ENCODE measurements at regions not wholly inside any gene's neighbourhood (a gene's known extent, or its start where the extent isn't known, plus 50 kb on each side); places are given as distances from the start of the nearest gene placed in this dataset.
"Not testable (repeated sequence)": the region's sequence is repeated elsewhere in the genome, so short reads cannot be mapped to it uniquely, and the experiment has no call there.

DNA sequence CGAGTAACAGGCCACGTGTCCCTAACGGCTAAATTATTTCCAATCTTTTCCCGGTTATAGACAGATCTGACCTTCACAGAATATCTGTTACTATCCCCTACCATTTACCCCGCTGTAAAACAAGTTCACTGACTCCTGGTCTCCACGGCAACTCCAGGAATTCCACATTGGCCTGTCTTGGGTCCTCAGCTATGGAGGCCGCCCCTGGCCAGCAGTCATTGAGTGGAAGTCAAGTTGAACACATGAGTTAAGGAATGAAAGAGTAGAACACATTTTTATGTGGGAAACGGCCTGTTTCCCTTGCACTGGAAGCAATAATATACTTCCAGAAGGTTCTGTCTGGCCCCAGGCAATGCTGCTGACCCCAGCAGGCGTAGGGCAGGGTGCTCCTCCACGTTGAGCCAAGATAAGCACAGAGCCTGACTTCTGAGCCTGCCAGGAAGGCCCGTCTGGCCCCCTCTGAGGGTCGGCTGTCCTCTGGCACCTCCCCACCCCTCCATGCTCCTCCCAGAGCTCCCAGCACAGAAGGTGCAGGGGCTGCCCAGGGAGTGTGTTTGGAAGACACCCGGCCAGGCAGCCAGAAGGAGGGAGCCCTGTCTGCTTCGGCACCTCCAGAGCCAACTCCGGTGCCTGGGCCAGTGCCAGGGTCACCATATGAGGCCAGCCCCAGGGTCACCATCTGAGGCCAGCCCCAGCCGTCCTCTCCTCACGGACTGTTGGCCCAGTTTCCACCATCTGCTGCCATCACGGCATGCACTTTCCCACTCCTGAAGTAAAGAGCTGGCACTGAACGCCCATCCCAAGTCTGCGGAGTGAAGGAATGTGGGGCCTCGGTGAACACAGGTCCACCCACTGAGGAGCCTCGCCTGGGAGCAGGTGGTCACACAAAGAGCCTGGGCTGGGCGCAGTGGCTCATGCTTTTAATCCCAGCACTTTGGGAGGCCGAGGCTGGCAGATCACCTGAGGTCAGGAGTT is 813.2 kb downstream of the BRD1 start:
- no peak for DNase-seq (ENCODE audit: low spot score)

DNA sequence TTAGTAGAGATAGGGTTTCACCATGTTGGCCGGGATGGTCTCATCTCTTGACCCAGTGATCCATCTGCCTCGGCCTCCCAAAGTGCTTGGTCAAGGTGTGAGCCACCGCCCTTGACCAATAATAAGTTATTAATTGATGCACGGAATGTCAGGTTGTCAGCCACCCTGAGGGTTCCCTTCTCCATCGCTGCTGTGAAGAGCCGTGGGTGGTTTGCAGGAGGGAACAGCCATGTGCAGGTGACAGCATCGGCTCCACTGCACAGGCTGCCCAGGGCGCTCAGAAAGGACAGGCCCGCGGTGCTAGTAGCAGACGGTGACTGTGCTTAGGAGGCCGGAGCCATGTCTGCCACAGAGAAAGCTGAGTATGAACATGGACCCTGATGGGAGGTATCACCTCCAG is 814.0 kb downstream of the BRD1 start:
- DNase-seq (ENCODE audit: low spot score), result no peak

DNA sequence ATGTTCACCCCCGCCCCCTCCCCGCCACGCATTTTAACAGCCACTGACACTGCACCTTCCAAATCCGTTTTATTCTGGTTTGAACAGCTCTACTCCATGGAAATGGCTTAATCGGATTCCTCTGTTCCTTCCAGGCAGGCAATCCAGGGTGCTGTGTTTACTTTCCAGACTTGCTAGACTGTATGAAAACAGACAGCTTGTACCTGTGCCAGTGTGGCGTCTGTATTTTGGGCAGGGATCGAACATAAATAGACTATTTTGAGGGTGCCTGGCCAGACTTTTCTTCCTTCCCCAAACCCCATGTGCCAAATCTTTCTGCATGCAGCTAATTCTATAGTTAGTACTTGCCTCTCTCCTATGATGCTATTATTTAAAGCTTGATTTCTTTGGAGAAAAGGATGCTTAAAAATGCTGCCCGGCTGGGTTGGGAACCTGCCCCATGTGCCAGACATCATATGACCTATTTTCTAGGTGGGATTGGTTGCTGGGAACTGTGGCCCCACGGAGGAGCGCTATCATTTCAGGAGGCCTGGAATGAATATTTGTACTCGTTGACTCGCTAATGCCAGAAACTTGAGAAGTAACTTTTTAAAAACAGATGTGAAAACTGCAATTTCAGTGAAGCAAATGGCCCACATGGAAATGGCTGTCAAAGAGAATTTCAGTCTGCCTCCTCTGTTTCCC is 814.8 kb downstream of the BRD1 start:
- no peak for DNase-seq (ENCODE audit: low spot score)

DNA sequence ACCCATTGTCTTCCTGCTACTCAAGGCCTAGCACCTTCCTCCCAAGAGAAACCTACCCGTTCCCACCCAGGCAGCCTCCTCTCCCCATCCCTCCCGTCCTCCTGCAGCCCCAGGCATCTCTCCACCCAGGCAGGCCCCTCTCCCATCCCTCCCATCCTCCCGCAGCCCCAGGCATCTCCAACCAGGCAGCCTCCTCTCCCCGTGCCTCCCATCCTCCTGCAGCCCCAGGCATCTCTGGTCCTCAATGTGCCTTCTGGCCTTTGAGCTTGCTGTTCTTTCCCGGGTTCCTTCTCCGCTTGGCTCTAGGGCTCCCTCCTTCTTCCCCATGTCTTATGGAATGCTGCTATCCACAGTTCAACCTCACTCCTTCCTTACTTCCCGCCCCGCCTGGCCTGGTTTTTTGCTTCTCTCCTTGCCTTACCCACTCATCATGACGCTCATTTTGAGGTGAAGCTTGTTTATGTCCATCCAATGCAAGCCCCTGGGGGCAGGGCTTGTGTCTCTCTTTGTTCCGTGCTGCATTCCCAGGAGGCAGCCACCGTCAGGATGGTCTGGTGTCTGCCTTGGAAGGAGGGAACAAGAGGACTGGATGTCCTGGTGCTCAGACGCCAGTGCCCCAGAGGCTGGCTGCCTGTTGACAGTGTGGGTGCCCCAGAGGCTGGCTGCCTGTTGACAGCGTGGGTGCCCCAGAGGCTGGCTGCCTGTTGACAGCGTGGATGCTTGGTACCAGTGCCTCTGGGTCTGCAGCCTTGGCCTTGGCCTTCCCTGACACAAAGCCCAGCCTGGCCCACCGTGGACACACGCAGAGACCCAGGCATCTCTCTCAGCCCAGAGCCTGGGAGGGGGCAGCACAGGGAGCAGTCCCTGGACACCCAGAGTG is 815.7 kb downstream of the BRD1 start:
- DNase-seq (ENCODE audit: low spot score), result no peak

DNA sequence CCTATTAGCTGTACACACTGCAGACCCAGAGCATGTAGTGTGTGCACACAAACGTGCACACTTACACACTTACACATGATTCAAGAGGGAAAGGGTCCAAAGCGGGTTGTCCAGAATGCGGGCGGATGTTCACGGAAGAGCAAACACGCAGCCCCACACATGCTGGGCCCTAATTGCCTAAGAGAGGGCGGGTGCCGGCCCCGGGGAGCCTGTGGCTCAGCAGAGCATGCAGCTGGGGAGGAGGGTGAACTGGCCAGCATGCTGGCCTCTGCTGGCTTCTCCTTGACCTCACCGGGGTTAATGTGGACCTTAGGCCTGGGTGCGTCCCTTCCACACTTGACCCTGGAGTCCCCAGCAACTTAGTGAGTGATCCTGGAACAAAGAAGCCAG is 816.3 kb downstream of the BRD1 start:
- no peak for DNase-seq (ENCODE audit: low spot score)

DNA sequence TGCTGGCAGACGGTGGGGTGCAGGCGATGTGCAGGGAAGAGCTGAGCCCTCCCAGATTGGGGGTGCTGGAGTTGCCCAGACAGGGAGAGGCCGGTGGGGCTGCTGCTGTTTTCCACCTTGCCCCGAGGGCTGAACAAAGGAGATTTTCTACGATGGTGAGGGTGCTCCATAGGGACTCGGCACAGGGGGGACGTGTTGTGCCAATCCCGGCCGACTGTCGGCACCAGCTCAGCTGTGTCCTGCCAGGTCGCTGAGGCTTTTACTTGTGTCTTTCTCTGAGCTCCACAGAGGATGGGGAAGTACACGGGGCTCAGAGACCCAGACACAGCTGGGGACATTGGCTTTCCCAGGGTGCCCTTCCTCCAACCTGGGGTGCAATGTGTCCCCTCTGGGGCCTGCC is 816.8 kb downstream of the BRD1 start:
- DNase-seq (ENCODE audit: low spot score), result no peak

DNA sequence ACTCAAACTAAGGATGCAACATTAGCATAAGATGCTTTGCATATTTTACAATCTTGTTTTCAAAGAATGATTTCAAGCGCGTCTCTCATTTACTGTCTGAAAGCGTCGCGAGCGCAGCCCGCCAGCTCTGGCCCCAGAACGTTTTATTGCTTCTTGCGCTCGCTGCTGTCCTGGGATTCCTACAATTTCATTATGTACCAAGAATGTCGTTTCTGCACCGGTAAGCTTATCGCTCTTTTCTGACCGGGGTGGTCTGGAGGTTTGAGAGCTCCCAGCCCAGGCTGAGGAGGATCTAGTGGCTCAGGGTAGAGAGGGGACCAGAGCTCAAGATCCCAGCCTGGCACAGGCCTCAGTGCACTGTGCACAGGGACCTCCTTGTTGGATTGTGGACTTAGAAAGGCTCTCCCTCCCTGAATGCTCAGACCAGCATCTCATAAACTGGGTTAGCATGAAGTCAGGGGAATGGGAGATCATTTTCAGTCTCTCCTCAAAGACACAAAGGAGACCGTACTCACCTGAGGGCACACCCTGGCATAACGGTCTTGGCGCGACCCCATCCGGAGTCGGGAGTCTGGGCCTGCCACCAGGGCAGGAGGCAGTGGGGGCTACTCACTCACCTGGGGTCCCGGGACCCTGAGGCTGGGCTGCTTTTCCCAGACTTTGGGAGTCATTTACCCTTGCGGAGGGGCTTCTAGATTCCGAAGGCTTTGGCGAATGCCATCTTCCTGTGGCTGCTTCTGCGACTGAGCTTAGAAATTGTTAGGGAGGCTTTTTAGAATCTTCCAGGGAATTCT is 817.4 kb downstream of the BRD1 start:
- DNase-seq (ENCODE audit: low spot score), result no peak

DNA sequence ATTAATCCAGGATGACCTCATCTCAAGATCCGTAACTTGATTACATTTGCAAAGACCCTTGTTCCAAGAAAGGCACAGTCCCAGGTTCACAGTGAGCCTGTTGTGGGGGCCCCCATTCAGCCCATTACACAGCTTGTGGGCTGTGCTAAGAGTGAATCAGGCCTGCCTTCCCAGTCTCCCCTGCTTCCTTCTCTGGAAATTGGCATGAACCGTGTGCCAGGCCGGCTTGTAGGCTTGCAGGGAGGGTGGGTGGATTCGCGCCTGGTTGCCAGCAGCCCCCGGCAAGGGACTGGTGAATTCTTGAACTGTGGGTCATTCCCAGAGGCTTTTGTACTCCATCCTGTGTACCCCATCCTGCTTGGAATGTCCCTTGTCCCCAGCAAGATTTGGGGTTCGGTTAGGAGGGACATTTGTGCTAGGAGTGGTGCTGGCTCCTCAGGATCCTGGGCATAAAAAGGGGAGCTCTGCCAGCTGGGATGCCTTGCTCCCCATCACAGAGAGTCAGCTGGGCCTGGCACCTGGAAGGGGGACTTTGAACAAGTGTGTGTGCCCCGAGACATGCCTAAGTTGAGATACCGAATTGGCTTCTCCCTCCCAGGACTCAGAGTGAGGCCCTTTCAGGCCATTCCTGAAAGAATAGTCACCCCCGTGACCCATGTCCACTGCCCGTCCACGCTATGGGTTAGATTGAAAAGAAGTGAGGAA is 818.2 kb downstream of the BRD1 start:
- no peak for DNase-seq (ENCODE audit: low spot score)

DNA sequence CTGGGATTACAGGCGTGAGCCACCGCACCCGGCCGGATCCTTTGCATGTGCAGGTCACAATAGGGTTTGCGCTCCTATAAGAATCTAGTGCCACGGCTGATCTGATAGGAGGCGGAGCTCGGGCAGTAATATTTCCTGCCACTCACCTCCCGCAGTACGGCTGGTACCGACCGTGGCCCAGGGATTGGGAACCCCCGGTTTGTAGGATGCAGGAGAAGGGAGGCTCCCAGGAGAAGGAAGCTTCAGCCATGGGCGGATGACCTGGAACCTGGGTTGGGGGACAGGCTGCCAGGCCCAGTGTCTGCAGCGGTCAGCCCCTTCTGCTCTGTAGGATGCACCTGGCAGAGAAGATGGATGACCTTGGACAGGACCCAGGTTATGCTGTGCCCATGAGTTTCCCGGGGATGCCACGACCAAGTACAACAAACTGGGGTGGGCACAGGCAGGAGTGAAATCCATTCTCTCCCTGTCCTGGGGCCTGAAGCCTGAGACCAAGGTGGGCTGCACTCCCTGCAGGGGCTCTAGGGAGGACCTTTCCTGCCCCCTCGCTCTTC is 818.9 kb downstream of the BRD1 start:
- no peak for DNase-seq (ENCODE audit: low spot score)

DNA sequence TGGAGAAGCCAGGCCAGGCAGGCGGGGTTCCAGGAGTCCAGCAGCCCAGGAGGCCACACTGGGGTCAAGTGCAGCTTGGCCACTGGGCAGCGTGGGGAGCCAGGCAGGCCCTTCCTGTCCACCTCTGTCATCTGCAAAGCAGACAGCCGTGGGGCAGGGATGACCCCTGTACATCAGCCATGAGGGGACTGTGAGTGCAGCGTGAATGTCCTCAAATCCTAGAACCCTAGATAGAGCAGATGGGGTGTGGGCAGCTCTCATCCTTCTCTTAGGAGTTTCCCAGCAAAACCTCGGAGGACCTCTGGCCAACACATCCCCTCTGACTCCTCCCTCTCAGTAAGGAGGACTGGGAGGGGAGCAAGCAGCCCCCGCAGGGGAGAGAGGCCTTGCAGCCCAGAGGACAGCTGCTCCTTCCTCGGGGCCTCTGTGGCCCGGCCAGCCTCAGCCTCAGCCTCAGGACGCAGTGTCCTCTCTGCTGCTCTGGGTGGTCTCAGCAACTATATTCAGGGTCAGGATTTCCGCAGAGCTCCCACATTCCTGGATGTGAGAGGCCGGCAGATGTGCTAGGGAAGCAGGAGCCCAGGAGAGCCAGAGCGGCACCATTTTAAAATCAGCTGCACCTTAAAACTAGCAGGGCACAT is 820.5 kb downstream of the BRD1 start:
- no peak for DNase-seq (ENCODE audit: low spot score)

DNA sequence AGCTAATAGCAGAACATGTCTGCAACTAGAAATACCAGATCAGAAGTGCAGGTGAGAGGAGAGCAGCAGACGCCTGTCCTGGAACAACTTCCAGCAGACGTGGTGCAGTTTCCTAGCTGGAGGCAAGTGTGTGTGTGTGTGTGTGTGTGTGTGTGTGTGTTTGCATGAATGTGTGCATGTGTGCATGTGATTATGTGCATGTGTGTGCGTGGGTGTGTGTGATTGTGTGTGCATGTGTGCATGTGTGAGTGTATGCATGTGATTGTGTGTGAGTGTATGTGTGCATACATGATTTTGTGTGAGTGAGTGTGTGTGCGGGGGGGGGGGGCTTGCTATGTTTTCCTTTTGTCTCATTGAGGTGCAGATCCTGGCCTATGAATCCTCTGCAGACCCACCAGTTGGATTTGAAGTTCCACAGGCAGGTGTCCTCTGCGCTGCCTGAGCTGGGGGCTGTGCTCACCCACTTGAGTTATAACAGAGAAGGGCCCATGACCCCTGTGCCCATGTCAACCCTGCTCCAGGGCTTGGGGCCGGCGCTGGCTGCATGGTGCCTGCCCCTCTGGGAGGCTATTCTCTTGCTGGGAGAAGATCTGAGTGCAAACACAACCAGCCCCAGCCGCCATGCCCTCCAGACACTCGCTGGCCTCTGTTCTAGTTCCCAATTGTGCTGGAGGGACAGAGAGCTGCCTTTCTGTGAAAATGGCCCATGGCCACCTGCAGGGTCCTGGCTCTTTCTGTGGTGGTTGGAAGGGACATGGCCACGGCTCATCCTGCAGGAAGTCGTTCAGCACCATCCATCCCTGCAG is 821.3 kb downstream of the BRD1 start:
- DNase-seq (ENCODE audit: low spot score), result no peak

DNA sequence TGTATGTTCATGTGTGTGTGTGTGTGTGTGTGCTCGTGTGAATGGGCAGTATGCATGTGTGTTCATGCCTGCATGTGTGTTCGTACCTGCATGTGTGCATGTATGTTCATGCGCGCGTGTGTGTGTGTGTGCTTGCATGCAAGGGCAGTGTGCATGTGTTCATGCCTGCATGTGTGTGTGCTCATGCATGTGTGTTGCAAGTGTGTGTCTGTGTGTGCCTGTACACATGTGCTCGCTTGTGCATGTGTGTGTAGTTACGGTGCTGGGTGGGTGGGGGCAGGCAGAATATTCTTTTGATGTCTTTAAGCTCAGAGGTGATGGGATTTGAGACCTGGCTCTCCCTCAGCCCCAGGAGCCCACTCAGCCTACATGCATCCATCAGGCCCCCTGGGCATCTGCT is 822.1 kb downstream of the BRD1 start:
- DNase-seq (ENCODE audit: low spot score), result no peak

DNA sequence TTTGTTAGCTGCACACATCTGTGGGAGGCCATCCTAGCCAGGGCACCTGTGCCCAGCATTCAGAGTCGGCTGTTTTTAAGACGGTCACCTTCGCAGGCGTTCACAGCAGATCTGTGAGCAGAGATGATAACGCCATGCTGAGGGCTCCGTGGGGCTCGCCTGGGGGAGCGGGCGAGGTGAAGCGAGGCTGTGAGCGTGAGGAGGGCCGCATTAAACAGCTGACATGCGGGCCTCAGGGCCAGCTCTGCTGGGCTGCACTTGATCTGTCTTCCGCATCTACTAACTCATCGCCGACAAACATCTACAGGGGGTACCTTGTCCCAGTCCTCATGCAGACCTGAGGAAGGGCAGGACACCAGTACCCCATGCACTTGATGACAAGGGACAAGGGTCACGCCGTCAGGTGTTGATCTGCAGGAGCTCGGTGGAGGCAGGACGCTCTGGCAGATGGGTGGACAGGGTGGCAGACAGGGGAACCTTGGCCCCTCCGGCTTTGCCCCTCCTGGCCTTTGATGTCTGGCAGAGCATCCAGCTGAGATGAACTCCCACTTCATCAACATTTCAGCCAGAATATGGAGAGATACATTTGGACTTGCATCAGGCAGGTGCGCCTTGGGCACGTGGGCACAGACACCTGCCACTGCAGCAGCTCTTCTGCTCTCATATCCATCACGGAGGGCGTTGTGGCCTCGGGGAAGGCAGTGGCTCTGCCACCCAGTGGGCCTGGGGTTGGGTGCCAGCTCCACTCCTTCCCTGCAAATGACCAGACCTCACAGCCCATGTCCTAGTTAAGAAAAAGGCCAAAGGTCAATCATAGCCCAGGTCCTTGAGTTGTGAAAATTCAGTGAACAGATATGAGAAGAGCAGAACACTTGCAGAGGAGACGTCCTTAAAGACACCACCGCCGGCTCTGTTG is 822.9 kb downstream of the BRD1 start:
- no peak for DNase-seq (ENCODE audit: low spot score)

DNA sequence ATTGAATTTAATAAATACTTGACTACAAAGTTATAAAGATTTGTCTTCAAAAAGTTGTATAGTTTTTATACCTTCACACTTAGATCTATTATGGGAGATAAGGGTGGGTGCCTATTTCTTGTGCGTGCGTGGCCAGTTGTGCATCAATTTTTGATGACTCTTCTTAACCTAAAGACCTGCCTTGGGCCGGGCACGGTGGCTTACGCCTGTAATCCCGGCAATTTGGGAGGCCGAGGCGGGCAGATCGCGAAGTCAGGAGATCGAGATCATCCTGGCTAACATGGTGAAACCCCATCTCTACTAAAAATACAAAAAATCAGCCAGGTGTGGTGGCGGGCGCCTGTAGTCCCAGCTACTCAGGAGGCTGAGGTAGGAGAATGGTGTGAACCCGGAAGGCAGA is 830.1 kb downstream of the BRD1 start:
- not testable (repeated sequence) for DNase-seq (ENCODE audit: low spot score)

DNA sequence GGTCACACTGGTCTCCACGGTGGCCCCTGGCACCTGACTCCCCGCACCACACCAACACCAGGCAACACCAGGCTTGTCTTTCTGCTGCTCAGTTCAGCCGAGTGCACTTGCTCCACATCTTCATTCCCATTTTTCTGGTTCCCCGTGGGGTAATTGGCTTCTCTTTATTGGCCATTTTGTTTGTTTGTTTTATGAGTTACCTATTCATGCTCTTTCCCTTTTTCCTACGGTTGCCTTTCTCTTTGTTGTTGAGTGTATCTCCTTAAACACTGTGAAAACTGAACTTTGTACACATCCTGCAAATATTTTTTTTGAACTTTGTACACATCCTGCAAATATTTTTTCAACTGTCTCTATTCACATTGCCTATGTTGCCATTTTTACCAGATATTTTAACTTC is 834.0 kb downstream of the BRD1 start:
- no peak for DNase-seq (ENCODE audit: low spot score)

DNA sequence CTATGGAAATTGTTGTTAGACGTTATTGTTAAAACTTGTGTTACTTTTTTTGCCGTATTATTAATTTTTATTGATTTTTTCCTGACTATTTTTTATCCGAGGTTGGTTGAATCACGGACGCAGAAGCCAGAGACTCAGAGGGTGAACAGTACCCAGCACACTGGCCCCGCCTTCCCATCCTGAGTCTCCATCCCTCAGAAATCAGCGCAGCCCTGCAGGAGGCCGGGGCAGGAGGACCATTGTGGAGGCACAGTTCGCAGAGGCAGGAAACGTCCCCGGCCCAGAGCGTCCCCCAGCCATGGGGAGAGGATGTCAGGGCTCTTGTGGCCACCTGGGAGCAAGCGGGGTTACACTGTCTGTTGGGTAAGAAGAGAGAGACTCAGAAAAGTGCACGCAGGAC is 843.0 kb downstream of the BRD1 start:
- no peak for DNase-seq (ENCODE audit: low spot score)

DNA sequence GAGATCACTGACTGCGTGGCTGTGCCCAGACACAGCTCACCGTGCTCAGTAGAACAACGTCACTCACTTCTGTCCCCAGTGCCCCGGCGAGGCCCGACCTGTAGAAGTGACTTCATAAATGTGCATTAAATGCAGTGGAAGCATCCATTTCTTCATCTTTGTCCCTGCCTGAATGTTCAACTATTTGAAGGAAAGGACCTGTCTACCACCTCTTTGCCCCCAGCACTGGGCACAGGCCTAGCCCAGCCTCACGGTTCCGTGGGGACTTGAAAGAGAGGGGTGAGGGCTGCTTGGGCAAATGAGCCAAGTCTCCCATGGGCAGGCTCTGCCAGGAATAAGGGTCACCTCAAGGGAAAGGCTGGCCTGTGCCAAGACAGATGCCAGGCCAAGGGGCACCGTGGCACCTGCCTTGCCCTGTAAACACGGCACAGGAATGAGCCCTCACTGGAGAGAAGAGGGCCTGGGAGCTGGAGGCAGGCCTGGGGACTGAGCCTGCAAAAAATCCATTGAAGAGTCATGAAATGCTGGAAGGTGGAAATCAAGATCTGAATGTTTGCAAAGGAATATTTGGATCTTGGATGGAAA is 845.3 kb downstream of the BRD1 start:
- DNase-seq (ENCODE audit: low spot score), result no peak
